ENCODE measurements at regions not wholly inside any gene's neighbourhood (a gene's known extent, or its start where the extent isn't known, plus 50 kb on each side); places are given as distances from the start of the nearest gene placed in this dataset.
"Not testable (repeated sequence)": the region's sequence is repeated elsewhere in the genome, so short reads cannot be mapped to it uniquely, and the experiment has no call there.

DNA sequence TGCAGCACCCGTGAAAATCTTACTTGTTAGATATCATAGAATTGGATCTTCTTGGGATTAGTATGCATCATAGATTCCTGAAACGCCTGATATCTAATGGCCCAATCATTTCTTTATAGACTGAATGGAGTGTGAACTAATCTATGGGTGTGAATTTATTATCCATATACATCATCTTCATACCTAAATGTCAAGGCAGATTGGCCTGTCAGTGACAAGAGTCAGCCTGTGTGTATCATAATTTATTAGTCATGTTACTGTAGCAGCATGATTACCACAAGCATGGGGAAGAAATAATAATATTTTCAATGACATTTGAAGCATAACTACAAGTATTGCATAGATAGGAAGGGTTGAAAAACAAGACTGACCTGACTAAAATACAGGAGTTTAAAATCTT, 235.8 kb downstream of the RAP2B start:
- DNase-seq: no peak
- TF ChIP-seq POLR2A (IDR thresholded peaks at IDR 0.05; ENCODE audit: low read length) (no peak), GATA1 (IDR thresholded peaks at IDR 0.05; ENCODE audit: low read depth, low read length) (no peak)

DNA sequence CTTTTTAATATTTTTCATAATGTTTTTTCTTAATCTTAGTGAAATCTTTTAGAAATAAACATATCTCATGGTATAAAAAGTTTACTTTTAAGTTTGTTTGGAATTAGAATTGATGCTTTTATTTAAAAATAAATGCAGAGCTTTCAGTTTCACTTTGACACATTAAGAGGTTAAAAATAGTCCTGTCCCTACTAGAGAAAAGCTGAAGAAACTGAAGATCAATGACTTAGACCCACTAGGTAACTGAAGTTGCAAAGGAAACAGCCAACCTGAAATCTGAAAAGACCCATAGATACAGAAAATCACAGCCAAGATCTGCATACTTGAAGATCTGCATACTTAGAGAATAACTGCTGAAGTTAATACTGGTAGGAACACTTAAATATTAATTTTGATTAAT, 237.6 kb downstream of the RAP2B start:
- no peak for TF ChIP-seq GATA1 (IDR thresholded peaks at IDR 0.05; ENCODE audit: low read depth, low read length)
- TF ChIP-seq POLR2A (IDR thresholded peaks at IDR 0.05; ENCODE audit: low read length): no peak
- DNase-seq: no peak

DNA sequence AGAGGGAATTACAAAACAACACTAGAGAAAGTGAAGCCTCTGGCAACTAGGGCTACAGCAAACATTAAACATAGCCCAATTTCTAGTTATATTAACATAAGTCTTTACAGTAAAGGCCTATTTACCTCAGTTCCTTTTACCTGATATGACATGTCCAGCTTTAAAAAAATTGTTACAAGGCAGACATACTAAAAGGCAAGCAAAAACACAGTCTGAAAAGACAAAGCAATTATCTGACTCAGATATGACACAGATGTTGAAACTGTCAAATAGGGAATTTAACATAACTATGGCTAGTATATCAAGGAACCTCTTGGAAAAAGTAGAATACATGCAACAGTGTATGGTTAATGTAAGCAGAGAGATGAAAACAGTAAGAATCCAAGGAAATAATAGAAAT, 238.6 kb downstream of the RAP2B start:
- no peak for DNase-seq
- TF ChIP-seq POLR2A (IDR thresholded peaks at IDR 0.05; ENCODE audit: low read length): no peak
- no peak for TF ChIP-seq GATA1 (IDR thresholded peaks at IDR 0.05; ENCODE audit: low read depth, low read length)

DNA sequence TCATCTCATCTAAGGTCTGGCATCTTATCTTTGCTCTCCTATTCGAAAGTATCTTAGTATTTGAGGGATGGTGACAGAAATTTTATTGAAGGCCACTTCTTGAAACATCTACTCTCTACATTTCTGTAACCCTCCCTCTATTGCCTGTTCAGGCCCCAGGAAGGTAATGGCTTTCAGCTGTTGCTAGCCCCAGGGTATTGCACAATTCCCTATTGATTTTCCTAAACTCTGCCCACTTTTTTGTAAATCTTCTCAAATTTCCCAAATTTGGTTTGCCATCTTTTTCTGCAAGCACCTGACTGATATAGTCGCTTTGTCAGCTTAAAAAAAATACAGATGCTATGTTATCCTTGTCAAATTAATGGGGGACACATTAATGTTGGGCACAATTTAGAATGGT, 242.1 kb downstream of the RAP2B start:
- TF ChIP-seq GATA1 (IDR thresholded peaks at IDR 0.05; ENCODE audit: low read depth, low read length) (no peak), POLR2A (IDR thresholded peaks at IDR 0.05; ENCODE audit: low read length) (no peak)
- DNase-seq: no peak

DNA sequence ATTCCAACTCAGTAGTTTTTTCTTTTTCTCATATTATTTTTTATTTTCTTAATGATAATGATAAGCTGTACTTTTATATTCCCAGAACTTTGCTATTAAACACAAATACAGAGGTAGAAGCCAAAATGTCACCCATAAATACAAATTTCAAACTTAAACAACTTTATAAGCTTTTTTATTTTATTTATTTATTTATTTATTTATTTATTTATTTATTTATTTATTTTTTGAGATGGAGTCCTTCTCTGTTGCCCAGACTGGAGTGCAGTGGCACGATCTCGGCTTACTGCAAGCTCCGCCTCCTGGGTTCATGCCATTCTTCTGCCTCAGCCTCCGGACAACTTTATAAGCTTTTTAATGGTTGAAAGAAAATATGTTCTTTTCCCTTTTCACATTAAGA, 243.3 kb downstream of the RAP2B start:
- DNase-seq: not testable (repeated sequence)

DNA sequence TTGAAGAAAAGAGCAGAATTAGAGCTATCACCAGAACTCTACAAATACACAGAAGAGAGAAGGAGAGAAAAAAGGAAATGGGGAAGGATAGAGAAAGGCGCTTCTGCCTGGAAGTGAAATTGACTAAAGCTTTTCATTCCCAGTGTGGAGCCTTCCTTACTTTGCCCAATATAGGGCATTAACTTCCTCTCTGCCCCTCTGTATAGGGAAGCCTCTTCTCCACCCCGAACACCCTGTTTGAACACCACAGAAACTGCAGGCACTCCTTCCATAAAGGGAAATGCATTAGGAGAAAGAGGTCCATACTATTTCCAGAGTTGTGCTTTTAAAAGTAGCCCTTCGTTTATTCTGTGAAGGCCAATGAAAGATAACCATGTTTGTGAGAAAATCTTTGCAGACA, 248.5 kb downstream of the RAP2B start:
- no peak for TF ChIP-seq POLR2A (IDR thresholded peaks at IDR 0.05; ENCODE audit: low read length)
- TF ChIP-seq GATA1 (IDR thresholded peaks at IDR 0.05; ENCODE audit: low read depth, low read length): no peak
- DNase-seq: no peak

DNA sequence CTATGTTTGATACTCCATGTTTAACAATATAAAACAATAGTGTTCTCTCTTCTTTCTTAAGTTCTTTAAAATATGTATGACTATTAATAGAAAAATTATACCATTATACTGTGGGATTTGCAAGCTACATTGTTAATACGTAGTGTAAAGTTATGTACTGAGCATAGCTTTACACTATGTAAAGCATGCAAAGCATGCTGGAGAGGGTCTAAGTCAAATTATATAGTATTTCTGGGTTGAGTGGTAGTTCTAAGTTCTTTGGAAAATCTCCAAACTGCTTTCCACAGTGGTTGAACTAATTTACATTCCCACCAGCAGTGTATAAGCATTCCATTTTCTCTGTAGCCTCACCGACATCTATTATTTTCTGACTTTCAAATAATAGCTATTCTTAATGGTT, 253.0 kb downstream of the RAP2B start:
- TF ChIP-seq GATA1 (IDR thresholded peaks at IDR 0.05; ENCODE audit: low read depth, low read length) (no peak), POLR2A (IDR thresholded peaks at IDR 0.05; ENCODE audit: low read length) (no peak)
- no peak for DNase-seq

DNA sequence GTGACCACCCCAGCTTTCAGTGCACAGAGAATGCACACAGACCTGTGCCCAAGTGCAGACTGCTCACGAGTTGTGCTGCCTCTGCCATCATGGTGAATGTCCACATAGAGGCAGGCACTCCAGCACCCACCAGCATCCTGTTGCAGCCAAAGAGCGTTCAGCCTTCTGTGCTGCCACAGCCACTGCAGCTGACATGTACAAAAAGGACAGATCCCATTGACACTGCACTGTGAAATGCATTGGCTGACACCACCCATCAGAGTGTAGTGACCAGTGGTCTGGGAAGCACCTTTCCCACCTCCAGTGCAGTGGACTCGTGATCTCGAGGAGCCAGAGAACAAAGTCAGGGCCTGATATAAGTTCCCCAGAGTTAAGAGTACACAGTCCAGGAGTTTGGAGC, 260.3 kb downstream of the RAP2B start:
- no peak for DNase-seq
- no peak for TF ChIP-seq GATA1 (IDR thresholded peaks at IDR 0.05; ENCODE audit: low read depth, low read length)
- TF ChIP-seq POLR2A (IDR thresholded peaks at IDR 0.05; ENCODE audit: low read length): no peak

DNA sequence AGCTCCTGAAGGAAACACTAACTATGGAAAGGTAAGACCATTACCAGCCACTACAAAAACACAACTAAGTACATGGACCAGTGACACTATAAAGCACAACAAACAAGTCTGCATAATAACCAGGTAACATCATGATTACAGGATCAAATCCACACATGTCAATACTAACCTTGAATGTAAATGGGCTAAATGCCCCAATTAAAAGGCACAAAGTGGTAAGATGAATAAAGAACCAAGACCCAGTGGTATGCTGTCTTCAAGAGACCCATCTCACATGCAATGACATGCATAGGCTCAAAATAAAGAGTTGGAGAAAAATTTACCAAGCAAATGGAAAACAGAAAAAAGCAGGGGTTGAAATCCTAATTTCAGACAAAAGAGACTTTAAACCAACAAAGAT, 261.8 kb downstream of the RAP2B start:
- not testable (repeated sequence) for DNase-seq

DNA sequence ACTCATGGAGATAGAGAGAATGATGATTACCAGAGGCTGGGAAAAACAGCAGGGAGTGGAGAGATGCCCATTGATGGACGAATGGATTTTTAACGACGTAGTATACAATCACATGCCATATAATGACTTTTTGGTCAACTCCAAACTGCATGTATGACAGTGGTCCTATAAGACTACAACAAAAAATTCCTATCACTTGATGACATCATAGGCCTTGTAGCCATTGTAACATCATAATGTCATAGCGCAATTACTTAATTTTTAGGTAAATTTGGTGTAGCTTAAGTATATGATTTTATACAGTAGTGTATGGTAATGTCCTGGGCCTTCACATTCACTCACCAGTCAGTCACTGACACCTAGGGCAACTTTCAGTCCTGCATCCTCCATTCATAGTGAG, 264.3 kb downstream of the RAP2B start:
- no peak for DNase-seq
- TF ChIP-seq GATA1 (IDR thresholded peaks at IDR 0.05; ENCODE audit: low read depth, low read length) (no peak), POLR2A (IDR thresholded peaks at IDR 0.05; ENCODE audit: low read length) (no peak)

DNA sequence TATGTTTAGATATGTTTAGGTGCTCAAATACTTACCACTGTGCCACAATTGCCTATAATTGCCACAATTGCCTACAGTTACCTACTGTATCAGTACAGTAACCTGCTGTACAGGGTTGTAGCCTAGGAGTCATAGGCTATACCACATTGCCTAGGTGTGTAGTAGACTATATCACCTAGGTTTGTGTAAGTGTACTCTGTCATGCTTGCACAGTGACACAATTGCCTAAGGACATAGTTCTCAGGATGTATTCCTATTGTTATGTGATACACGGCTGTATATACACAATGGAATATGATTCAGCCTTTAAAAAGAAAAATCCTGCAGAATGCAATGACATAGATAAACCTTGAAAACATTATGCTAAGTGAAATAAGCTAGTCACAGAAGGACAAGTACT, 264.8 kb downstream of the RAP2B start:
- no peak for TF ChIP-seq GATA1 (IDR thresholded peaks at IDR 0.05; ENCODE audit: low read depth, low read length)
- TF ChIP-seq POLR2A (IDR thresholded peaks at IDR 0.05; ENCODE audit: low read length): no peak
- no peak for DNase-seq

DNA sequence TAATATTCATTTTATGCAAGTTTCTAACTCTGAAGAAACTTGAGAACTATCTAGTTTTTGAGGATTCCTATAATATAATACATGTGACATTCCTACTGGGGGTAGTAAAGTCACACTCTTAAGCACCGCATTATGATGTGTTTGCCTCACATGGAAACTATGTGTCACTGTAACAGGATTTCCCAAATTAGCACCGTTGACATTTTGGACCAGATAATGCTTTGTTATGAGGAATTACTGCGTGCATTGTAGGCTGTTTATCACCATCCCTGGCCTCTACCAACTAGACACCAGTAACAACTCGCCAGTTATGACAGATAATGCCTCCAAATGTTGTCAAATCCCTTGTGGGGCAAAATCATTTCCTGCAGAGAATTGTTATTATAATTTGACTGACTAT, 267.8 kb downstream of the RAP2B start:
- TF ChIP-seq POLR2A (IDR thresholded peaks at IDR 0.05; ENCODE audit: low read length) (no peak), GATA1 (IDR thresholded peaks at IDR 0.05; ENCODE audit: low read depth, low read length) (no peak)
- no peak for DNase-seq

DNA sequence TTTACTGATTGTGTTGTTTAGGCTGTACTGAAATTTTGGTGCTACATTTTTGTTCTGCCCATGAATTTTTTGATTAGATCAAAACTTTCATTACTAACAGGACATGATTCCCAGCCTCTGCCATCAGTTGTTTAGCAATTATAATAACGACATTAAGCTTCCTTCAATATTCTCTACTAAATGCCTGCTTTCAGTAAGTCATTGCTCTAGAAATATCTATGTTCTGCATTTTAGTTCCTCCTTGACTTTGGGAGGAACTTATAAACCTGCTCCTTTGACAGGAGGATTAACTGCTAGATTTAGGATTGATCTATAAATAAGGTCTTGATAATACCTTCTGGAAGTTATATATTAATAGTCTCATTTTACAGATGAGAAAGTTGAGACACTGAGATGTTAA, 269.1 kb downstream of the RAP2B start:
- no peak for TF ChIP-seq POLR2A (IDR thresholded peaks at IDR 0.05; ENCODE audit: low read length)
- TF ChIP-seq GATA1 (IDR thresholded peaks at IDR 0.05; ENCODE audit: low read depth, low read length): no peak

DNA sequence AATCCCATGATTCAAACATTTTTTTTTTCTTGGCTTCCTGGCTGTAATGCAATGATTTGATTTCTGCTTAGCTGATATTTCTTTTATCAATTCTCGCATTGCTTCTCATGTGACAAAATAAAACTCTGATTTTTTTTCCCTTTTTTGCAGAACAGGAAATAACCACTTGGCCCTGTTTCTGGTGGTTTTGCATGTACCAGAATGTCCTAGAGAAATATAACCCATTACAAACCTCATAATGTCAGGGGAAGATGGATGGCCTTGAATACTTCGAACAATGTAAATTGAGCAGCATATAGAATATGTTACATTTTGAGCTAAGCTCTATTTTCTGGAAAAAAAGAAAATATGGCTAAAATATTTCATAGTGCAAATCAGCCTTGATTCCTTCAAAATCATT, 275.6 kb downstream of the RAP2B start:
- TF ChIP-seq GATA1 (IDR thresholded peaks at IDR 0.05; ENCODE audit: low read depth, low read length) (no peak), POLR2A (IDR thresholded peaks at IDR 0.05; ENCODE audit: low read length) (no peak)
- no peak for DNase-seq

More for the DNA sequence above, 269.1 kb downstream of the RAP2B start:
- DNase-seq: no peak

DNA sequence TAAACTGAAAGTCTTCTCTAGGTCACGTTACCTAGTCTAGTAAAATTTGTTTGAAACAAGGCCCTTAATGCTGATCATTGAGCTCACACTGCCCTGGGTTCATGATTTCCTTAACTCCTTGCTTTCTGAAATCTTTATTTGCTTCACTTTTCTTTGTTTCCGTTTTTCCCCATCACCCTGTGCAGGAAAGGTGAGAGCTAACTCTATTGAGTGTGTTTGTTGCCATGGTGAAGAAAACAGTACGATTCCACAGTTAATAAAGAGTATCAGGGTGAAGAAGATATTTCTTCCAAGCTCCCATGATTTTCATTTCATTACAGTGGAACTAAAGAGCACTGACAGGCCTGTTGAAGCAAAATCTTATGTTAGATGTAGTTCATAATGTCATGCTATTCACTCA, 276.2 kb downstream of the RAP2B start:
- no peak for DNase-seq
- no peak for TF ChIP-seq GATA1 (IDR thresholded peaks at IDR 0.05; ENCODE audit: low read depth, low read length)
- no peak for TF ChIP-seq POLR2A (IDR thresholded peaks at IDR 0.05; ENCODE audit: low read length)

DNA sequence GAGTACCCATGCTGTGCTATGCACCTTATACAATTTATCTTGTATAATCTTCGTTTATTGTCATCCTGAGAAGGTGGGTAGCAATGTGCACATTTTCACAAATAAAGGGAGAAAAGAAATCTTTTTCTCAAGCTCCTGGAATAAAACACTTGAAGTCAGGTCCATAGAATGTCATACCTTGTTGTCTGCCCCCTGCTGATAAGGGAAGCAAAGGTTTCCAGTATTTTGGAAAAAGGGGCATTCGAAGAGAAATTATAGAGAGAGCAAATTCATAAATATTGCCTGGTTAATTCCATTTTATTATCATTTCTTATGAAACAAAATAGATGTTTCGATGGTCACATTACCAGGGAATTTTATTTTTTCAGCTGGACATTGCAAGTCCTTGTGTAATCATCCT, 277.8 kb downstream of the RAP2B start:
- TF ChIP-seq GATA1 (IDR thresholded peaks at IDR 0.05; ENCODE audit: low read depth, low read length) (no peak), POLR2A (IDR thresholded peaks at IDR 0.05; ENCODE audit: low read length) (no peak)
- no peak for DNase-seq
